Nucleus accumbens (tissue), 56 donors: ENCODE measurements at regions not wholly inside any gene's neighbourhood (a gene's known extent, or its start where the extent isn't known, plus 50 kb on each side); places are given as distances from the start of the nearest gene placed in this dataset.

Experiments used
- DNase-seq, 56 donors: peaks; one replicate each; lab custom pipeline; 2025; lab: John Stamatoyannopoulos, UW

GRCh38 chr5:117210796-117211195 is 636.2 kb upstream of the SEMA6A start:
- no peak for DNase-seq

DNA sequence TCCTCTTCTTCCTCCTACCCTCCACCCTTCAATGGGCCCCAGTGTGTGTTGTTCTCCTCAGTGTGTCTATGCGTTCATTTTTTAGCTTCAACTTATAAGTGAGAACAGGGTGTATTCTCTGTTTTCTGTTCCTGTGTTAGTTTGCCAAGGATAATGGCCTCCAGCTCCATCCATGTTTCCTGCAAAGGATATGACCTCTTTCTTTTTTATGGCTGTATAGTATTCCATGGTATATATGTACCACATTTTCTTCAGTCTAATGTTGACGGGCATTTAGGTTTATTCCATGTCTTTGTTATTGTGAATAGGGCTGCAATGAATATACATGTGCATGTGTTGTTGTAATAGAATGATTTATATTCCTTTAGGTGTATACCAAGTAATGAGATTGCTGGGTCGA is 634.9 kb upstream of the SEMA6A start:
- DNase-seq: no peak

DNA sequence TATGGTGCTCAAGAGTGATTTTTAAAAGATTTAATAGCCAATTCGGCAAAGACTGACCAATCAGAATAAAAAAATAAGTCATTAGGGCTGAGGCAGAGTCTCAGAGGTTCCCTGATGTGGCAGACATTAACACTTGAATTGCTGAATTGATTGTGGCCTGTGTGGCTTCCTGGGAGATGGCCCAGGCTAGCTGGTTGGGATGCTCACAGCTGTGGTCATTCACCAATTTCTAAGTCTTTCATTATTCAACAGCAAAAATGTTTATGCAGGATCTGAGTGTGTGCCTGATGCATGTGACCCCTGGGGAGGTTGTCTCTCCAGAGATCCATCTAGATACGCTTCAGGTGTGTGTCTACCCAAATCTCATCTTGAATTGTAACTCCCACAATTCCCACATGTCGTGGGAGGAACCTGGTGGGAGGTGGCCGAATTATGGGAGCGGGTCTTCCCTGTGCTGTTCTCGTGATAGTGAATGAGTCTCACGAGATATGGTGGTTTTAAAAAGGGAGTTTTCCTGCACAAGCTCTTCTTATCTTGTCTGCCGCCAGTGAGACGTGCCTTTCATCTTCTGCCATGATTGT is 632.6 kb upstream of the SEMA6A start:
- DNase-seq: no peak

DNA sequence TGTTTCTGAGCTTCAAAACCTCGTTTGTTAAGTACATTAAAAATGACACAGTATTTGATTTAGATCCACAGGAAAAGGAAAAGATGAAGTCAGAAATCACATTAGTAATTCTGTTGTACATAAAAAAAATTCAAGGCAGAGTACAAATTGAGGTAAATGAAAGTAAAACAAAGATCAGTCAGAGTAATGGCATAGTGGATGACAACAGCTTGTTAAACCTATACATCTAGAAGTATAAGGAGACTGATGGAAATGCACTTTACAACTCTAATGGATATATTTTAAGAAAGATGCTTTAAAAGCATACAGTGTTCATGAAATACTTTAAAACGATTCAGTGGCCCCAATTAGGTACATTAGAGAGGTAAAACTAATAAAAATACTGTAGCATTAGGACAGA is 631.3 kb upstream of the SEMA6A start:
- no peak for DNase-seq

DNA sequence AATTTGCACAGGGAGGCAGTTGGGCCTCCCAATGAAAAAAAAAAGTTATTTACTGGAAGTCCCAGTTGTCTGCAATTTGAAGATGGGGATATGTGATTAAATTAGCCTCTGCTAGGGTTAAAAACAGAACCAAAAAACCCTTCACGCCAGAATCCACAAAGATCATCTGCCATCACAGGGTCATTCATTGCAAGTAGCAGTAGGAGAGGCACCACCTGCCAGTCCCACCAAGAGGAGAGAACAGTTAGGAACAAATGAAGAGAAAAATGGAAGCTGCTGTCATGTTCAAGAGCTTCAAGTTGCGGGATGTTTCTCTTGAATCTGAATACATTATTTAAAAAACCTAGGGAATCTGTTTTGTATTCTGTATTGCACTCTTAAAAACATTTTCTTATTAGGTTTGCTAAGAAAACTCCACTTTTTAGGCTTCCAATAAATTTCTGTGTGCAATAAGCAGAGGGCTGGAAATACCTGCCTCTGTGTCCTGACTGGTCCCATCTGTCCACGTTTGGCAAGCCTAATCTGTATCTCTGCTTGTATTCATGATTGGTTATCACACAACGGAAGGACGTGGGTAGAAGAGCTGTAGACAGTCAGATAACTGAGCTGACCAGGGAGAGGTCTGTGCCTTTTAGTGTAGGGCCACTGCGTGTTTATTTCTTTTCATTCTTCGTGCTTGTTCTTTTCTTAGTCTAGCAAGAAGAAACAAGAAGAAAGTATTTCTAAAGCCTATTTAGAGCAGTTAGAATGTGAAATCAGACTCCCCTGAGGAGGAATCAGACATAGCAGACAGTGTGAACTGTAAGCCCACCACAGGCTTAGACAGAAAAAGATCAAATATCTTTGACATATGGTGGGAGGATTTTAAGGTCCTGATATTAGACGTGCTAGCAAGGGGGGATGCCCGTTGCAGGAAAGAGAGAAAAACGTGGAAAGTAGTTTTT is 630.6 kb upstream of the SEMA6A start:
- peak in 1 of 56 donors; percentile 7 for DNase-seq

DNA sequence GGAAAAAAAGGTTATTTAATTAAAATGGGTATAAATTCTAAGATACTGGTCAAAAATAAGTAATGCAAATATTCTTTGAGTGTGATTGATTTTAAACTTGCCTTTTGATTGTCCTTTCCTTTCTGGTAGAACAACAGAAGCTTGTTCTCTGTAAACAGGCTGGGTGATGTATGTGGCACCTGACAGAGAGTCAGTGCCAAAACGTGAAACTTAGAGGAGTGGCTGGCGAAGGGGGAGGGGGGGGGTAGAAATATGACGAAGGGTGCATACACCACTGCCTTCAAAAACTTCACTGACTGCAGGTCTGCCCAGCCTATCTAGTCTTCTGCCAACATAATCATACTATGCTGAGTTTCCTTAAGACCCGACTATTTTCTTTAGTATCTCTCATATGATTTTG is 629.8 kb upstream of the SEMA6A start:
- DNase-seq: peak in 4 of 56 donors; percentile 3 to 11 (median 8)

DNA sequence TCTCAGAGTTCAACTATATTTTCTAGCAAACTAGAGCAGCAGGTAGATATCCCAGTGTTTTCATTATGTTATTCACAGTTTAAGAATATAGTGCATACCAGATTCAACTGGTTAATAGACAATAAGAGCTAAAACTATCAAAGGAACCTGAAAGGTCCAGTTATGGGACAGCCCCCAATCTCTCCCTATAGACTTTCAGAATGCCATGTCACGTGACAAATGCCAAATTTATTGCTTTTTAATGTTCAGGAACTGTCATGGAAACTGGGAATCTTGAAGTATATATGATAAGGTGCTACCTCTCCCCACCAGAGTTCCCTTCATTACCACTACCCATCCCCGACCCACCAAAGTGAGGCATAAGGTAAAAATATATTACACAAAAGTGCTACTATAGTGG is 629.0 kb upstream of the SEMA6A start:
- no peak for DNase-seq

- DNase-seq: no peak
These were observed 626.4 kb upstream of the SEMA6A start for GRCh38 chr5:117201001-117201400.

DNA sequence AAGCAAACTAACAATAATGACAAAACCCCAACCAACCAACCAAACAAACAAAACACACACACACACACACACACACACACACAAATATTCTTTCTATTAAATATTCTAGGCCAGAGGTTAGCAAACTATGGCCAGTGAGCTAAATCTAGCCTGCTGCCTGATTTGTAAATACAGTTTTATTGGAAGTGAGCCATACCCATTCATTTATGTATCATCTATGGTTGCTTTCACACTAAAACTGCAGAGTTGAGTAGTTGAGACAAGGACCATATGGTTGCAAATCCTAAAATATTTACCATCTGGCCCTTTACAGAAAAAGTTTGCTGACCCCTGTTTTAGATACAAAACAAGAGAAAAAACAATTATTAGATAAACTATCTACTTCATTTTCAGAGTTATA is 620.5 kb upstream of the SEMA6A start:
- no peak for DNase-seq

DNA sequence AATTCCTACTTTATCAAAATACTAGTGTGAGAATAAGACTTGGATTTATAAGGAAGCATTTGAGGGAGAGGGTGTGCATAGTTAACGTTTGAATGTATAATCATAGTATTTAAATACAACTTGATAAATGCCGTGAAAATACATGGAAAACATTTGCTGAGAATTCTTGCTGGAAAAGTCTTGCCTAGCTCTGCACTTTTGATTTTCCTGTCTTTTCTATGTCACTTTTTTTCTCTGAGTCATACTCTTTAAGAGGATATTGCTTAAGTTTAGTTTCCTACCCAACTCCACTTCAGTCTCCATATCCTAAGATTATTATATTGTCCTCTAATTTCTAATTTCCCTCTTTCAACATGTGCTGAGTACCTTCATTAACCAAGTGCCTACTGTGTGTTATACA is 616.6 kb upstream of the SEMA6A start:
- DNase-seq: no peak

DNA sequence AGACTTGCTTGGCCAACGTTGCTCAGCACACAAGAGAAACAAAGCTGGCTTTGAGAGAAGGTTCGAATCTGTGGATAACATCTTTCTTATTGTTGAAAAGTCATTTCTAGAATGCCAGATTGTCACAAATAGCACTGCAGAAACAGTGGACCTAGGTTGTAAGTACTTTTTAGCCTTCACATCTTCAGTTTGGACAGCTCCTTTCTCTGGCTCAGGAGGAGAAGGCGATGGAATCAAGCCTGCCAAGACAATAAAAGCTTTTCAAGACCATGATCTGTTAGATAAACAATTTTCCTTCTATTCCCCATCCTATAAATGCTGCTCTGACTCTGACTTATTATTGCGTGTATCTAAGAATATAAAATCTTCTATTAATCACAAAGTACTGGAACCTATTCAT is 615.2 kb upstream of the SEMA6A start:
- no peak for DNase-seq

DNA sequence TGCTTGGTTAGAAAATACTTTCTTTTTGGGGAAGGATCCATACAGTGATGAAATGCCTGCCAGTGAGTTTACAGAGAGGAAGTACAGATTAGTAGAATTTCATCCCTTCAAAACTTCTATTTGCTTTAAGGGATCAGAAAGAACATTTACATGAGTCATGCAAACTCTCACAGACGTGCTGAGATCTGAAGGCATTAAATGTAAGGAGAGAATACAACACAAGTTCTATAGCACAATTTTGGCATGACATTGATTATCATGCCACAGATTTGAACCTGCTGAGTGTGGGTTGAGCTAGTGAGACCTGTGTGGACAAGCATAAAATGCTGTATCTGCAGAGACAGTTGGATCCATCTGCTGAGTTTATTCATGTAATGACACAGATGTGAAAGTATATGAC is 613.6 kb upstream of the SEMA6A start:
- no peak for DNase-seq

DNA sequence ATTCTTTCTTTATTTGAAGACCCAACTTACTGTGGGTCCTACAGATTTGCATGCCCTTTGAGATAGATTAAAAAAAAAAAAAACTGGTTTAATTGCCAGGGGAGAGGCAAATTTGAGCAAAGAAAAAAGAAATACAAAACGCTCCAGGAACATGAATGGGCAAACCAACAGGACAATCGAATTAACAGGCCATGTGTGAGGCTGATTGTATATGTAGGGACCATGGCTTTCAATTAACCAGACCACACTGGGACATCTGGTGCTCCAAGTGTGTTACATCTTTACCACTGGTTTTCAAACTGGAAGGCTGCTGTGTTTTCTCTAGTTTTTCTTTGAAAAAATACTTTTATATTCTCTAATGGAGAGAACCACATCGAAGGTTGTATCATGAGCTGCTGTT is 612.1 kb upstream of the SEMA6A start:
- no peak for DNase-seq

DNA sequence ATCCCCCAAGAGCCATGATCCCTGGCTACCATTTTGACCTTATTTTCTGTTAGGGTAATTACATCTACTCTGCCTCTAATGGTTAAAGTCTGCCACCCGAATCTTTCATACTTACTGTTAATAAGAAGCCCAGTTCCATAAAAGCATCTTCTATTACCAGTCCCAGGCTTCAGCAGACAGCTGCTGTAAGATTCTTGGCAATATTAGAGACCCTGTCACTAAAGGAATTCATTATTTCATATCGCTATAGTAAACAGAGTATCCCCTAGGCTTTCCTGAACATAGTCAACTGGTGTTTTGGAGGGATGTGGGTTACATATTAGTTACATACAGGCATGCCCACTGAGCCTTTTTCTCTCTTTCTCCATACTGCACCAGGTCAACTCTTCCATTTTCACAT is 608.7 kb upstream of the SEMA6A start:
- no peak for DNase-seq

GRCh38 chr5:117182104-117182503 is 607.5 kb upstream of the SEMA6A start:
- peak in 1 of 56 donors; percentile 59 for DNase-seq

DNA sequence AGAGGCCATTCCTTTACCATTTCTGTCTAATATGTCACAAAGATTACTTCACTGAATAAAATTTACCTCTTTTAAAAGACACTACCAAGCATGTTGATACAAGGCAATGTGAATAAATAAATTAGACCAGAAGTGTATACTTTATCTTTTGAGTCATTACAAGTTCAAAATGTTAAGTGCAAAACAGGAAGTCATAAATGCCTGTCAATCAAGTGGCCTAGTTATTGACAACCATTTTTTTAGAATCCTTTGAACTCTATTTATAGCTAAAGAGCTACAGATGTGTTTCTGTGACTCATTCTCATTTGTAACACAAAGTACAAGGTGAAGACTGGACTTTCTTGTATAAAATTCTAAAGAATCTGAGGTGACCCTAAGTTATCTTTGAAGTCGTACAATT is 602.7 kb upstream of the SEMA6A start:
- no peak for DNase-seq

- peak in 1 of 56 donors; percentile 24 for DNase-seq
These were observed 590.4 kb upstream of the SEMA6A start for GRCh38 chr5:117165068-117165467.

DNA sequence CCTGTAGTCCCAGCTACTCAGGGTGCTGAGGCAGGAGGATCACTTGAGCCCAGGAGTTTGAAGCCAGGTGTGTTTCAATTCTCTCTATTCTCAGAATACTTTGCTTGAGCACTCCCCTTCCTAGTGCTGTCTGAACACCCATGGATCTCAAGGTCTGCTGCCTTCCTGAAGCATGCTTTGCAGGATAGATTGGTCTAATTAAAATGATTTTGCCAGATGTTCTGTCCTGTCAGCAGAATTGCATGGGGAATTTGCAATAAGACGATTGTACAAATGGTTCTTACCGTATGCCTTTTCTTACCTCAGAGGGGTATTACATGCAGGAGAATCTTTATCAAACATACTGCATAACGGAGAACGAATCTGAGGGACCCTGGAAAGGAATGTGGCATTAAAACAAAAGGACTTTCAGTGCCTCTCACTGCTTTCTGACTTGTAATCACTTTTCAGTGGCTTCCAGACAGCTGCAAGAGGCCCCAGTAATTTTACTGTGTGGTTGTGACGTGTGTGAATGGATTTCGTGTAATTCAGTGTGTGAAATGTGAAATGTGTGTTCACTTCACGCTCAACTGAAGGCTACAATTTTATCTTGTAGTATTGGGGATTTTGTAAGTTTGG is 587.2 kb upstream of the SEMA6A start:
- DNase-seq: peak in 2 of 56 donors; percentile 13 to 18

DNA sequence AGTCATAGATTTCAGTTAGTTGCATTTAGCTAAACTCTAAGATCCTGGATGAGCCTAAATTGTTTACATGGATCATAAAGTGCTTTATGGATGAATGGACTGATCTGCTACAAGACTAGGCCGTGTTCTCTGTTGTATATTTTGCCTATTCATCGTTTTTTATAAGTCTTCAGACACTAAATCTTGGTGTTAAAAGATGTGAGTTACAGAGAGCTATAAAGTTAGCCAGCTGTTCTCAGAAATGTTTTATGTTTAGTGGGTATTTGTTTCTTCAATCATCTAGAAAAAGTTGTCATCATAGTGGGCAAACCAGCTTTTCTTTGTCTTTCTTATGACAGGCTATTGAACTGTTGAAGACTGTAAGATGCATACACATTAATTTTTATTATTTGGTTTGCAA is 585.8 kb upstream of the SEMA6A start:
- no peak for DNase-seq

DNA sequence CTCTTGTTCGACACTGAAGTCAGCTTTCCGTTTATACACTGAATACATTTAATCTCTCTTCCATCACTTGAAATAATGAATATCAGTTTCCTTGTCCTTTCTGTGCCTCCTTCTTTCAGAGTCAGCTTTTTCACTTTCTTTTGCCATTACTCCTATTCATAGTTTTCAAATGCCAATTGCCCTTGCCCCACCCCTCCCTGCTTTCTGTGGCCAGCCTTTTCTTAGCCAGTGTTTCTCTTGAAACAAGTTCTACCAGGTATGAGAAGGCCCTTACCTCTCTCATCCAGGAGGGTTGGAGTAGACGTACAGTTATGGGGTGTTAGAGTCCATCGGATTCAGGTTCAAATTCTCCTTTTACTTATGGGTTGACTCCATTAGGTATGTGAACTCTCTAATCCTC is 574.7 kb upstream of the SEMA6A start:
- DNase-seq: no peak

DNA sequence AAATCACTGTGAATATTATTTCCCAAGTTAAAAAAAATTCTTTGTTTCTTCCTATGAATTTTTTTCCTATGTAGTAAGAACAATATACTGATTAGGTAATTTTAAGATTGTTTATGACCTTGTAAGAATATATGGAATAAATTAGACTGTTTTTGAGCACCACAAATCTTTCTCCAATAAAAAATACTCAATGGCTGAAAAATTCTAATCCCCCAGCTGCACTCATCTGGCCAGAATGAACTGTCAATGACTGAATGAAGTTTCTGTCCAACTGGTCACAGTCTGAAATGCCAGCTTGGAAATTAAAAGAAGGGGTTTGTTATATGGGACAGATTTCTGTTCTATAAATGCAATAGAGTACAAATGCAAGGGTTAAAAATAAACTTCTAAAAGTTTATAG is 569.5 kb upstream of the SEMA6A start:
- DNase-seq: no peak

GRCh38 chr5:117143406-117143805 is 568.8 kb upstream of the SEMA6A start:
- no peak for DNase-seq
